GM12878 (cell line): ENCODE measurements at regions not wholly inside any gene's neighbourhood (a gene's known extent, or its start where the extent isn't known, plus 50 kb on each side); places are given as distances from the start of the nearest gene placed in this dataset.

ENCODE experiments used
- CBX3 ChIP-seq: fragments of 200-600 bp; sonication (generic); IDR thresholded peaks from 2 replicates; pipeline ENCODE4 v1.6.1; 2016; ENCODE audit warnings: low read depth, borderline replicate concordance
- EED ChIP-seq: sonication (generic); IDR thresholded peaks from 2 replicates; pipeline ENCODE4 v1.6.1; 2016; ENCODE audit warnings: antibody characterized with exemption, low read depth
- HDAC2 ChIP-seq: fragments of 200-600 bp; sonication (generic); IDR thresholded peaks from 2 replicates; pipeline ENCODE4 v1.6.1; 2017
- MEF2B ChIP-seq: fragments of 450-650 bp; IDR thresholded peaks from 2 replicates; pipeline ENCODE4 v1.6.1; 2018; ENCODE audit warnings: mild to moderate bottlenecking, moderate library complexity; ENCODE audit not compliant: partially characterized antibody, poor library complexity, severe bottlenecking
- MTA2 ChIP-seq: fragments of 450-650 bp; IDR thresholded peaks from 2 replicates; pipeline ENCODE4 v1.6.1; 2016; ENCODE audit warnings: low read depth, mild to moderate bottlenecking, moderate library complexity
- MYB ChIP-seq: fragments of 150-350 bp; IDR thresholded peaks from 2 replicates; pipeline ENCODE4 v1.6.1; 2014; ENCODE audit warnings: mild to moderate bottlenecking, low read depth, low read length, borderline replicate concordance
- POLR2AphosphoS5 ChIP-seq: IDR thresholded peaks from 2 replicates; pipeline ENCODE4 v1.6.1; 2011; ENCODE audit warnings: mild to moderate bottlenecking, low read length, inconsistent platforms
- RELA ChIP-seq: fragments of 450-650 bp; IDR thresholded peaks from 2 replicates; pipeline ENCODE4 v1.8.0; 2014; ENCODE audit warnings: borderline replicate concordance; ENCODE audit not compliant: partially characterized antibody
- SMC3 ChIP-seq: IDR thresholded peaks from 2 replicates; pipeline ENCODE4 v1.6.1; 2011; ENCODE audit warnings: low read length, improper control_type of control experiment, borderline replicate concordance
- STAT1 ChIP-seq: fragments of 450-650 bp; conservative IDR thresholded peaks from 2 replicates; pipeline ENCODE4 v1.6.1; 2014; ENCODE audit warnings: antibody characterized with exemption, mild to moderate bottlenecking
- ZBED1 ChIP-seq: IDR thresholded peaks from 2 replicates; pipeline ENCODE4 v1.6.1; 2016; ENCODE audit warnings: borderline replicate concordance
- ZNF384 ChIP-seq: IDR thresholded peaks from 2 replicates; pipeline ENCODE4 v1.6.1; 2012; ENCODE audit warnings: low read depth, mild to moderate bottlenecking, low read length, improper control_type of control experiment, borderline replicate concordance
- ZSCAN29 ChIP-seq: fragments of 450-650 bp; IDR thresholded peaks from 2 replicates; pipeline ENCODE4 v1.6.1; 2017; ENCODE audit warnings: mild to moderate bottlenecking, moderate library complexity
- TF ChIP-seq, protein P1 (sequence below): fragments of 450-650 bp; IDR thresholded peaks from 2 replicates; pipeline ENCODE4 v1.6.1; 2018; ENCODE audit warnings: mild to moderate bottlenecking, low read depth, moderate library complexity; ENCODE audit not compliant: partially characterized antibody
- TF ChIP-seq, protein P2 (sequence below): IDR thresholded peaks from 2 replicates; pipeline ENCODE4 v1.6.1; 2011; ENCODE audit warnings: low read depth, mild to moderate bottlenecking, low read length, moderate library complexity, borderline replicate concordance; ENCODE audit errors: extremely low read depth
- TF ChIP-seq, protein P3 (sequence below): IDR thresholded peaks from 2 replicates; pipeline ENCODE4 v1.6.1; 2011; ENCODE audit warnings: mild to moderate bottlenecking, low read depth, low read length, moderate library complexity; ENCODE audit not compliant: insufficient replicate concordance
- TF ChIP-seq, protein P4 (sequence below): fragments of 450-650 bp; conservative IDR thresholded peaks from 2 replicates; pipeline ENCODE4 v1.6.1; 2017; ENCODE audit warnings: mild to moderate bottlenecking, moderate library complexity
- TF ChIP-seq, protein P5 (sequence below): IDR thresholded peaks from 2 replicates; pipeline ENCODE4 v1.6.1; 2011; ENCODE audit warnings: borderline replicate concordance, low read depth, mild to moderate bottlenecking, moderate library complexity, mixed read lengths, low read length; ENCODE audit not compliant: insufficient read depth; ENCODE audit errors: extremely low read length
- TF ChIP-seq, protein P6 (sequence below): fragments of 450-650 bp; IDR thresholded peaks from 2 replicates; pipeline ENCODE4 v1.6.1; 2016; ENCODE audit warnings: mild to moderate bottlenecking

DNA sequence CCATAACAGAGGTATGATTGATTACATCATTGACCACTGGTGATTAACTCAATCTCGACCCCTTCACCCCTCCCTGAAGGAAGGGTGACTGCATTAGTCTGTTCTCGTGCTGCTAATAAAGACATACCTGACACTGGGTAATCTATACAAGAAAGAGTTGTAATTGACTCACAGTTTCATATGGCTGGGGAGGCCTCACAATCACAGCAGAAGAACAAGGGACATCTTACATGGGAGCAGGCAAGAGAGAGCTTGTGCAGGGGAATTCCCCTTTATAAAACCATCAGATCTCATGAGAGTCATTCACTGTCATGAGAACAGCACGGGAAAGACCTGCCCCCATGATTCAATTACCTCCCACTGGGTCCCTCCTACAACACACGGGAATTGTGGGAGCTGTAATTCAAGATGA lies 55.9 kb upstream of the TMCC3 start (continued):
- TF ChIP-seq, protein P1, sequence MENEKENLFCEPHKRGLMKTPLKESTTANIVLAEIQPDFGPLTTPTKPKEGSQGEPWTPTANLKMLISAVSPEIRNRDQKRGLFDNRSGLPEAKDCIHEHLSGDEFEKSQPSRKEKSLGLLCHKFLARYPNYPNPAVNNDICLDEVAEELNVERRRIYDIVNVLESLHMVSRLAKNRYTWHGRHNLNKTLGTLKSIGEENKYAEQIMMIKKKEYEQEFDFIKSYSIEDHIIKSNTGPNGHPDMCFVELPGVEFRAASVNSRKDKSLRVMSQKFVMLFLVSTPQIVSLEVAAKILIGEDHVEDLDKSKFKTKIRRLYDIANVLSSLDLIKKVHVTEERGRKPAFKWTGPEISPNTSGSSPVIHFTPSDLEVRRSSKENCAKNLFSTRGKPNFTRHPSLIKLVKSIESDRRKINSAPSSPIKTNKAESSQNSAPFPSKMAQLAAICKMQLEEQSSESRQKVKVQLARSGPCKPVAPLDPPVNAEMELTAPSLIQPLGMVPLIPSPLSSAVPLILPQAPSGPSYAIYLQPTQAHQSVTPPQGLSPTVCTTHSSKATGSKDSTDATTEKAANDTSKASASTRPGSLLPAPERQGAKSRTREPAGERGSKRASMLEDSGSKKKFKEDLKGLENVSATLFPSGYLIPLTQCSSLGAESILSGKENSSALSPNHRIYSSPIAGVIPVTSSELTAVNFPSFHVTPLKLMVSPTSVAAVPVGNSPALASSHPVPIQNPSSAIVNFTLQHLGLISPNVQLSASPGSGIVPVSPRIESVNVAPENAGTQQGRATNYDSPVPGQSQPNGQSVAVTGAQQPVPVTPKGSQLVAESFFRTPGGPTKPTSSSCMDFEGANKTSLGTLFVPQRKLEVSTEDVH, result no peak
- peak; percentile 70; the same call in 1 of the 2 replicates for TF ChIP-seq MTA2
- TF ChIP-seq HDAC2, result no peak
- TF ChIP-seq, protein P2, sequence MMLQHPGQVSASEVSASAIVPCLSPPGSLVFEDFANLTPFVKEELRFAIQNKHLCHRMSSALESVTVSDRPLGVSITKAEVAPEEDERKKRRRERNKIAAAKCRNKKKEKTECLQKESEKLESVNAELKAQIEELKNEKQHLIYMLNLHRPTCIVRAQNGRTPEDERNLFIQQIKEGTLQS, result no peak
- TF ChIP-seq EED, result no peak
- TF ChIP-seq CBX3, result no peak
- TF ChIP-seq ZNF384, result no peak
- TF ChIP-seq SMC3, result no peak
- TF ChIP-seq, protein P3, sequence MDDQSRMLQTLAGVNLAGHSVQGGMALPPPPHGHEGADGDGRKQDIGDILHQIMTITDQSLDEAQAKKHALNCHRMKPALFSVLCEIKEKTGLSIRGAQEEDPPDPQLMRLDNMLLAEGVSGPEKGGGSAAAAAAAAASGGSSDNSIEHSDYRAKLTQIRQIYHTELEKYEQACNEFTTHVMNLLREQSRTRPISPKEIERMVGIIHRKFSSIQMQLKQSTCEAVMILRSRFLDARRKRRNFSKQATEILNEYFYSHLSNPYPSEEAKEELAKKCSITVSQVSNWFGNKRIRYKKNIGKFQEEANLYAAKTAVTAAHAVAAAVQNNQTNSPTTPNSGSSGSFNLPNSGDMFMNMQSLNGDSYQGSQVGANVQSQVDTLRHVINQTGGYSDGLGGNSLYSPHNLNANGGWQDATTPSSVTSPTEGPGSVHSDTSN, result no peak
- TF ChIP-seq MYB, result no peak
- TF ChIP-seq, protein P4, sequence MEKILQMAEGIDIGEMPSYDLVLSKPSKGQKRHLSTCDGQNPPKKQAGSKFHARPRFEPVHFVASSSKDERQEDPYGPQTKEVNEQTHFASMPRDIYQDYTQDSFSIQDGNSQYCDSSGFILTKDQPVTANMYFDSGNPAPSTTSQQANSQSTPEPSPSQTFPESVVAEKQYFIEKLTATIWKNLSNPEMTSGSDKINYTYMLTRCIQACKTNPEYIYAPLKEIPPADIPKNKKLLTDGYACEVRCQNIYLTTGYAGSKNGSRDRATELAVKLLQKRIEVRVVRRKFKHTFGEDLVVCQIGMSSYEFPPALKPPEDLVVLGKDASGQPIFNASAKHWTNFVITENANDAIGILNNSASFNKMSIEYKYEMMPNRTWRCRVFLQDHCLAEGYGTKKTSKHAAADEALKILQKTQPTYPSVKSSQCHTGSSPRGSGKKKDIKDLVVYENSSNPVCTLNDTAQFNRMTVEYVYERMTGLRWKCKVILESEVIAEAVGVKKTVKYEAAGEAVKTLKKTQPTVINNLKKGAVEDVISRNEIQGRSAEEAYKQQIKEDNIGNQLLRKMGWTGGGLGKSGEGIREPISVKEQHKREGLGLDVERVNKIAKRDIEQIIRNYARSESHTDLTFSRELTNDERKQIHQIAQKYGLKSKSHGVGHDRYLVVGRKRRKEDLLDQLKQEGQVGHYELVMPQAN, result no peak
- TF ChIP-seq, protein P5, sequence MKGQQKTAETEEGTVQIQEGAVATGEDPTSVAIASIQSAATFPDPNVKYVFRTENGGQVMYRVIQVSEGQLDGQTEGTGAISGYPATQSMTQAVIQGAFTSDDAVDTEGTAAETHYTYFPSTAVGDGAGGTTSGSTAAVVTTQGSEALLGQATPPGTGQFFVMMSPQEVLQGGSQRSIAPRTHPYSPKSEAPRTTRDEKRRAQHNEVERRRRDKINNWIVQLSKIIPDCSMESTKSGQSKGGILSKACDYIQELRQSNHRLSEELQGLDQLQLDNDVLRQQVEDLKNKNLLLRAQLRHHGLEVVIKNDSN, result no peak
- no peak for TF ChIP-seq ZSCAN29
- TF ChIP-seq RELA, result no peak
- TF ChIP-seq POLR2AphosphoS5, result no peak
- no peak for TF ChIP-seq STAT1
- TF ChIP-seq ZBED1, result peak; percentile 81
- TF ChIP-seq MEF2B, result peak; percentile 81
- TF ChIP-seq, protein P6, sequence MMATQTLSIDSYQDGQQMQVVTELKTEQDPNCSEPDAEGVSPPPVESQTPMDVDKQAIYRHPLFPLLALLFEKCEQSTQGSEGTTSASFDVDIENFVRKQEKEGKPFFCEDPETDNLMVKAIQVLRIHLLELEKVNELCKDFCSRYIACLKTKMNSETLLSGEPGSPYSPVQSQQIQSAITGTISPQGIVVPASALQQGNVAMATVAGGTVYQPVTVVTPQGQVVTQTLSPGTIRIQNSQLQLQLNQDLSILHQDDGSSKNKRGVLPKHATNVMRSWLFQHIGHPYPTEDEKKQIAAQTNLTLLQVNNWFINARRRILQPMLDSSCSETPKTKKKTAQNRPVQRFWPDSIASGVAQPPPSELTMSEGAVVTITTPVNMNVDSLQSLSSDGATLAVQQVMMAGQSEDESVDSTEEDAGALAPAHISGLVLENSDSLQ, result 0 out of 2 replicates have a peak, but pooled peaks have one; percentile 42
